NT2/D1 (cell line): ENCODE measurements at regions not wholly inside any gene's neighbourhood (a gene's known extent, or its start where the extent isn't known, plus 50 kb on each side); places are given as distances from the start of the nearest gene placed in this dataset.

Experiments used
- SUZ12 ChIP-seq: IDR thresholded peaks from 2 replicates; pipeline ENCODE4 v1.6.1; 2011; ENCODE audit not compliant: insufficient read length, insufficient read depth; ENCODE audit errors: extremely low read depth
- YY1 ChIP-seq: IDR thresholded peaks from 2 replicates; pipeline ENCODE4 v1.6.1; 2011; ENCODE audit not compliant: insufficient read length, insufficient read depth
- ZNF274 ChIP-seq: IDR thresholded peaks from 2 replicates; pipeline ENCODE4 v1.6.1; 2011; ENCODE audit warnings: mild to moderate bottlenecking, low read depth, low read length

DNA sequence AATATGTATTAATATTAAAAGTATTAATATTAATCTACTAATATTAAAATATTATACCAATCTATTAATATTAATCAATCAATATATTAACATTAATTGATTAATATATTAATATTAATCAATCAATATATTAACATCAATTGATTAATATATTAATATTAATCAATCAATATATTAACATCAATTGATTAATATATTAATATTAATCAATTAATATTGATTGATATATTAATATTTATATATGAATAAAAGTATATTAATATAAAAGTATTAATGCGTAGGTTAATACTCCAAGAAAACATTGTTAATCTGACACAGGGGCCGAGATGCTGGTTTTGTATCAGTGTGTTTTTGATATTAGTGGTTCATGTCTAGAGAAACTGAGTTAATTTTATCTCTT lies 1430.1 kb upstream of the SEL1L start:
- TF ChIP-seq YY1 (no peak), SUZ12 (no peak), ZNF274 (no peak)
